CD4-positive, alpha-beta T cell treated with Interleukin-17A for 4 hours (primary cell): ENCODE measurements at regions not wholly inside any gene's neighbourhood (a gene's known extent, or its start where the extent isn't known, plus 50 kb on each side); places are given as distances from the start of the nearest gene placed in this dataset.
A peak's percentile ranks its signal among the peaks of the same experiment; 100 is the strongest.
"Not testable (repeated sequence)": the region's sequence is repeated elsewhere in the genome, so short reads cannot be mapped to it uniquely, and the experiment has no call there.

ENCODE experiments used
- DNase-seq: peaks from one replicate; pipeline ENCODE4 v3.0.0-alpha.2; 2020; ENCODE audit warnings: mixed read lengths

- no peak for DNase-seq
Measured at GRCh38 chr3:30452446-30452845, 154.0 kb upstream of the TGFBR2 start.

- no peak for DNase-seq
Measured at GRCh38 chr3:30453360-30454039, 152.9 kb upstream of the TGFBR2 start.

GRCh38 chr3:30454636-30455035, 151.8 kb upstream of the TGFBR2 start:
- no peak for DNase-seq

- DNase-seq: not testable (repeated sequence)
Measured at GRCh38 chr3:30455112-30455511, 151.3 kb upstream of the TGFBR2 start.

- no peak for DNase-seq
Measured at GRCh38 chr3:30455840-30456239, 150.6 kb upstream of the TGFBR2 start.

- DNase-seq: no peak
Measured at GRCh38 chr3:30456264-30456663, 150.1 kb upstream of the TGFBR2 start.

GRCh38 chr3:30457081-30457480, 149.3 kb upstream of the TGFBR2 start:
- DNase-seq: no peak

- DNase-seq: no peak
Measured at GRCh38 chr3:30457726-30458125, 148.7 kb upstream of the TGFBR2 start.

- no peak for DNase-seq
Measured at GRCh38 chr3:30458376-30459171, 147.8 kb upstream of the TGFBR2 start.

GRCh38 chr3:30461311-30461710, 145.1 kb upstream of the TGFBR2 start:
- no peak for DNase-seq

- DNase-seq: no peak
Measured at GRCh38 chr3:30462721-30463470, 143.5 kb upstream of the TGFBR2 start.

- no peak for DNase-seq
Measured at GRCh38 chr3:30464381-30464780, 142.0 kb upstream of the TGFBR2 start.

GRCh38 chr3:30465454-30465853, 140.9 kb upstream of the TGFBR2 start:
- DNase-seq: no peak

- DNase-seq: no peak
Measured at GRCh38 chr3:30467596-30468238, 138.7 kb upstream of the TGFBR2 start.

GRCh38 chr3:30469133-30469532, 137.3 kb upstream of the TGFBR2 start:
- no peak for DNase-seq

GRCh38 chr3:30470496-30470895, 135.9 kb upstream of the TGFBR2 start:
- no peak for DNase-seq

- no peak for DNase-seq
Measured at GRCh38 chr3:30471066-30471465, 135.3 kb upstream of the TGFBR2 start.

GRCh38 chr3:30471796-30472489, 134.5 kb upstream of the TGFBR2 start:
- no peak for DNase-seq

GRCh38 chr3:30473374-30474051, 132.9 kb upstream of the TGFBR2 start:
- no peak for DNase-seq

- no peak for DNase-seq
Measured at GRCh38 chr3:30474371-30474770, 132.0 kb upstream of the TGFBR2 start.

- DNase-seq: peak; percentile 27
Measured at GRCh38 chr3:30475038-30475808, 131.2 kb upstream of the TGFBR2 start.
